HG02759 (cell line): ENCODE measurements at regions not wholly inside any gene's neighbourhood (a gene's known extent, or its start where the extent isn't known, plus 50 kb on each side); places are given as distances from the start of the nearest gene placed in this dataset.

Source experiments
- ATAC-seq: cut with Tn5 transposase; IDR thresholded peaks from one replicate; pipeline ENCODE4 v1.9.1; 2021; ENCODE audit warnings: mild to moderate bottlenecking, moderate library complexity; ENCODE audit not compliant: unreplicated experiment

GRCh38 chr2:155696571-155696970 lies 636.0 kb downstream of the NR4A2 start:
- no peak for ATAC-seq

- no peak for ATAC-seq
Measured at GRCh38 chr2:155695505-155695904, 637.0 kb downstream of the NR4A2 start.

GRCh38 chr2:155692856-155693255 lies 639.7 kb downstream of the NR4A2 start:
- no peak for ATAC-seq

- no peak for ATAC-seq
Measured at GRCh38 chr2:155692106-155692505, 640.4 kb downstream of the NR4A2 start.

- ATAC-seq = peak; percentile 79
Measured at GRCh38 chr2:155690785-155691184, 641.7 kb downstream of the NR4A2 start.

GRCh38 chr2:155689791-155690190 lies 642.7 kb downstream of the NR4A2 start:
- ATAC-seq = no peak

- ATAC-seq = no peak
Measured at GRCh38 chr2:155687181-155687580, 645.3 kb downstream of the NR4A2 start.

GRCh38 chr2:155679647-155680046 lies 652.9 kb downstream of the NR4A2 start:
- no peak for ATAC-seq

GRCh38 chr2:155675920-155676319 lies 656.6 kb downstream of the NR4A2 start:
- no peak for ATAC-seq

GRCh38 chr2:155665704-155666103 lies 666.8 kb downstream of the NR4A2 start:
- no peak for ATAC-seq

GRCh38 chr2:155663265-155663664 lies 669.3 kb downstream of the NR4A2 start:
- no peak for ATAC-seq

- ATAC-seq = no peak
Measured at GRCh38 chr2:155662224-155662623, 670.3 kb downstream of the NR4A2 start.

- no peak for ATAC-seq
Measured at GRCh38 chr2:155653176-155653575, 679.3 kb downstream of the NR4A2 start.

- ATAC-seq = no peak
Measured at GRCh38 chr2:155651851-155652250, 680.7 kb downstream of the NR4A2 start.

- ATAC-seq = no peak
Measured at GRCh38 chr2:155645791-155646190, 686.7 kb downstream of the NR4A2 start.

- no peak for ATAC-seq
Measured at GRCh38 chr2:155643056-155643775, 689.3 kb downstream of the NR4A2 start.

- no peak for ATAC-seq
Measured at GRCh38 chr2:155633887-155634570, 698.5 kb downstream of the NR4A2 start.

GRCh38 chr2:155633060-155633839 lies 699.3 kb downstream of the NR4A2 start:
- ATAC-seq = no peak

GRCh38 chr2:155630760-155631159 lies 701.8 kb downstream of the NR4A2 start:
- ATAC-seq = no peak

- ATAC-seq = no peak
Measured at GRCh38 chr2:155622443-155622842, 710.1 kb downstream of the NR4A2 start.

- ATAC-seq = no peak
Measured at GRCh38 chr2:155600914-155601760, 731.4 kb downstream of the NR4A2 start.
